RCC 7860 (cell line): ENCODE measurements at regions not wholly inside any gene's neighbourhood (a gene's known extent, or its start where the extent isn't known, plus 50 kb on each side); places are given as distances from the start of the nearest gene placed in this dataset.
A peak's percentile ranks its signal among the peaks of the same experiment; 100 is the strongest.
"Not testable (repeated sequence)": the region's sequence is repeated elsewhere in the genome, so short reads cannot be mapped to it uniquely, and the experiment has no call there.

Source experiments
- DNase-seq: peaks from one replicate; pipeline ENCODE4 v3.0.0-alpha.2; 2015; ENCODE audit warnings: low spot score
- FAIRE-seq: peaks from 2 replicates; lab custom pipeline; 2012; peaks lifted over from hg19 to GRCh38; lab: Jason Lieb, UNC

- DNase-seq (no peak), FAIRE-seq (no peak)
Measured at GRCh38 chr2:138066139-138066806, 102.0 kb downstream of the HNMT start.

- FAIRE-seq (no peak), DNase-seq (no peak)
Measured at GRCh38 chr2:138066841-138067240, 102.6 kb downstream of the HNMT start.

- not testable (repeated sequence) for DNase-seq, FAIRE-seq
Measured at GRCh38 chr2:138068669-138069068, 104.4 kb downstream of the HNMT start.

GRCh38 chr2:138071042-138071719, 106.9 kb downstream of the HNMT start:
- DNase-seq, FAIRE-seq: not testable (repeated sequence)

GRCh38 chr2:138071720-138072719, 107.7 kb downstream of the HNMT start:
- DNase-seq (peak; percentile 76), FAIRE-seq (peak; percentile 64)

GRCh38 chr2:138078153-138078552, 113.9 kb downstream of the HNMT start:
- no peak for DNase-seq
- no peak for FAIRE-seq

GRCh38 chr2:138079976-138080375, 115.7 kb downstream of the HNMT start:
- FAIRE-seq (no peak), DNase-seq (no peak)

- peak; percentile 85 for FAIRE-seq
- peak; percentile 32 for DNase-seq
Measured at GRCh38 chr2:138081225-138082073, 117.2 kb downstream of the HNMT start.

GRCh38 chr2:138084206-138084605, 119.9 kb downstream of the HNMT start:
- FAIRE-seq (no peak), DNase-seq (no peak)

GRCh38 chr2:138085441-138085840, 121.2 kb downstream of the HNMT start:
- not testable (repeated sequence) for DNase-seq
- FAIRE-seq = peak; percentile 45

- DNase-seq = no peak
- FAIRE-seq = no peak
Measured at GRCh38 chr2:138086576-138086975, 122.3 kb downstream of the HNMT start.

- DNase-seq = no peak
- no peak for FAIRE-seq
Measured at GRCh38 chr2:138087751-138088593, 123.7 kb downstream of the HNMT start.

- DNase-seq (no peak), FAIRE-seq (no peak)
Measured at GRCh38 chr2:138090330-138090729, 126.1 kb downstream of the HNMT start.

- DNase-seq (no peak), FAIRE-seq (no peak)
Measured at GRCh38 chr2:138093455-138093854, 129.2 kb downstream of the HNMT start.

GRCh38 chr2:138094031-138094430, 129.8 kb downstream of the HNMT start:
- no peak for FAIRE-seq
- no peak for DNase-seq

- FAIRE-seq = no peak
- no peak for DNase-seq
Measured at GRCh38 chr2:138095336-138095735, 131.1 kb downstream of the HNMT start.

- DNase-seq, FAIRE-seq: not testable (repeated sequence)
Measured at GRCh38 chr2:138099288-138099687, 135.0 kb downstream of the HNMT start.

- DNase-seq (no peak), FAIRE-seq (no peak)
Measured at GRCh38 chr2:138101718-138102117, 137.4 kb downstream of the HNMT start.

GRCh38 chr2:138102664-138103063, 138.4 kb downstream of the HNMT start:
- DNase-seq = no peak
- FAIRE-seq = no peak
